ENCODE measurements at regions not wholly inside any gene's neighbourhood (a gene's known extent, or its start where the extent isn't known, plus 50 kb on each side); places are given as distances from the start of the nearest gene placed in this dataset.
A peak's percentile ranks its signal among the peaks of the same experiment; 100 is the strongest.

- Histone ChIP-seq H3K36me3 (ENCODE audit: control insufficient read depth, insufficient read depth, low read length) (no peaks in the 10 kb centered on the region), H3K9ac (ENCODE audit: low read depth, low read length) (no peak overlapping the region), H3K9me3 (ENCODE audit: control insufficient read depth, insufficient read depth, low read length) (no peaks in the 10 kb centered on the region), H3K27me3 (ENCODE audit: control insufficient read depth, insufficient read depth, low read length) (no peaks in the 10 kb centered on the region), H3K4me3 (ENCODE audit: low read depth, low read length) (no peak overlapping the region), H3K4me1 (ENCODE audit: control insufficient read depth, insufficient read depth, low read length) (no peaks in the 10 kb centered on the region)
Observed at GRCh38 chr4:184540307-184540706, 66.0 kb upstream of the IRF2 start.

GRCh38 chr4:184538023-184538599 lies 63.8 kb upstream of the IRF2 start:
- Histone ChIP-seq H3K4me1 (ENCODE audit: control insufficient read depth, insufficient read depth, low read length) (no peaks in the 10 kb centered on the region), H3K9me3 (ENCODE audit: control insufficient read depth, insufficient read depth, low read length) (no peaks in the 10 kb centered on the region), H3K4me3 (ENCODE audit: low read depth, low read length) (peak overlapping the region; percentile 78), H3K36me3 (ENCODE audit: control insufficient read depth, insufficient read depth, low read length) (no peaks in the 10 kb centered on the region), H3K9ac (ENCODE audit: low read depth, low read length) (peak overlapping the region; percentile 40), H3K27me3 (ENCODE audit: control insufficient read depth, insufficient read depth, low read length) (no peaks in the 10 kb centered on the region)

- Histone ChIP-seq H3K4me3 (ENCODE audit: low read depth, low read length) (peak overlapping the region; percentile 78), H3K27me3 (ENCODE audit: control insufficient read depth, insufficient read depth, low read length) (no peaks in the 10 kb centered on the region), H3K9me3 (ENCODE audit: control insufficient read depth, insufficient read depth, low read length) (no peaks in the 10 kb centered on the region), H3K9ac (ENCODE audit: low read depth, low read length) (peak overlapping the region; percentile 77), H3K36me3 (ENCODE audit: control insufficient read depth, insufficient read depth, low read length) (no peaks in the 10 kb centered on the region), H3K4me1 (ENCODE audit: control insufficient read depth, insufficient read depth, low read length) (no peaks in the 10 kb centered on the region)
Observed at GRCh38 chr4:184537269-184538022, 63.1 kb upstream of the IRF2 start.

GRCh38 chr4:184536881-184537248 lies 62.5 kb upstream of the IRF2 start:
- no peaks in the 10 kb centered on the region for H3K27me3 ChIP-seq (ENCODE audit: control insufficient read depth, insufficient read depth, low read length)
- no peaks in the 10 kb centered on the region for H3K9me3 ChIP-seq (ENCODE audit: control insufficient read depth, insufficient read depth, low read length)
- peak overlapping the region; percentile 77 for H3K9ac ChIP-seq (ENCODE audit: low read depth, low read length)
- H3K36me3 ChIP-seq (ENCODE audit: control insufficient read depth, insufficient read depth, low read length), result no peaks in the 10 kb centered on the region
- peak overlapping the region; percentile 78 for H3K4me3 ChIP-seq (ENCODE audit: low read depth, low read length)
- H3K4me1 ChIP-seq (ENCODE audit: control insufficient read depth, insufficient read depth, low read length), result no peaks in the 10 kb centered on the region

- no peak overlapping the region for H3K9ac ChIP-seq (ENCODE audit: low read depth, low read length)
- H3K4me1 ChIP-seq (ENCODE audit: control insufficient read depth, insufficient read depth, low read length), result no peaks in the 10 kb centered on the region
- H3K27me3 ChIP-seq (ENCODE audit: control insufficient read depth, insufficient read depth, low read length), result no peaks in the 10 kb centered on the region
- H3K9me3 ChIP-seq (ENCODE audit: control insufficient read depth, insufficient read depth, low read length), result no peaks in the 10 kb centered on the region
- peak overlapping the region; percentile 78 for H3K4me3 ChIP-seq (ENCODE audit: low read depth, low read length)
- no peaks in the 10 kb centered on the region for H3K36me3 ChIP-seq (ENCODE audit: control insufficient read depth, insufficient read depth, low read length)
Observed at GRCh38 chr4:184536065-184536880, 61.9 kb upstream of the IRF2 start.

- no peak overlapping the region for H3K9ac ChIP-seq (ENCODE audit: low read depth, low read length)
- no peaks in the 10 kb centered on the region for H3K27me3 ChIP-seq (ENCODE audit: control insufficient read depth, insufficient read depth, low read length)
- H3K36me3 ChIP-seq (ENCODE audit: control insufficient read depth, insufficient read depth, low read length), result no peaks in the 10 kb centered on the region
- H3K4me1 ChIP-seq (ENCODE audit: control insufficient read depth, insufficient read depth, low read length), result no peaks in the 10 kb centered on the region
- no peaks in the 10 kb centered on the region for H3K9me3 ChIP-seq (ENCODE audit: control insufficient read depth, insufficient read depth, low read length)
- no peak overlapping the region for H3K4me3 ChIP-seq (ENCODE audit: low read depth, low read length)
Observed at GRCh38 chr4:184534511-184535391, 60.4 kb upstream of the IRF2 start.

- H3K27me3 ChIP-seq (ENCODE audit: control insufficient read depth, insufficient read depth, low read length), result no peaks in the 10 kb centered on the region
- H3K9me3 ChIP-seq (ENCODE audit: control insufficient read depth, insufficient read depth, low read length), result no peaks in the 10 kb centered on the region
- no peak overlapping the region for H3K4me3 ChIP-seq (ENCODE audit: low read depth, low read length)
- no peak overlapping the region for H3K9ac ChIP-seq (ENCODE audit: low read depth, low read length)
- H3K4me1 ChIP-seq (ENCODE audit: control insufficient read depth, insufficient read depth, low read length), result no peaks in the 10 kb centered on the region
- no peaks in the 10 kb centered on the region for H3K36me3 ChIP-seq (ENCODE audit: control insufficient read depth, insufficient read depth, low read length)
Observed at GRCh38 chr4:184533908-184534307, 59.6 kb upstream of the IRF2 start.

- Histone ChIP-seq H3K36me3 (ENCODE audit: control insufficient read depth, insufficient read depth, low read length) (no peaks in the 10 kb centered on the region), H3K27me3 (ENCODE audit: control insufficient read depth, insufficient read depth, low read length) (no peaks in the 10 kb centered on the region), H3K9me3 (ENCODE audit: control insufficient read depth, insufficient read depth, low read length) (no peaks in the 10 kb centered on the region), H3K4me3 (ENCODE audit: low read depth, low read length) (no peak overlapping the region), H3K9ac (ENCODE audit: low read depth, low read length) (no peak overlapping the region), H3K4me1 (ENCODE audit: control insufficient read depth, insufficient read depth, low read length) (no peaks in the 10 kb centered on the region)
Observed at GRCh38 chr4:184531008-184531407, 56.7 kb upstream of the IRF2 start.

- H3K9ac ChIP-seq (ENCODE audit: low read depth, low read length), result no peak overlapping the region
- H3K9me3 ChIP-seq (ENCODE audit: control insufficient read depth, insufficient read depth, low read length), result no peaks in the 10 kb centered on the region
- no peaks in the 10 kb centered on the region for H3K36me3 ChIP-seq (ENCODE audit: control insufficient read depth, insufficient read depth, low read length)
- H3K4me3 ChIP-seq (ENCODE audit: low read depth, low read length), result no peak overlapping the region
- no peaks in the 10 kb centered on the region for H3K27me3 ChIP-seq (ENCODE audit: control insufficient read depth, insufficient read depth, low read length)
- H3K4me1 ChIP-seq (ENCODE audit: control insufficient read depth, insufficient read depth, low read length), result no peaks in the 10 kb centered on the region
Observed at GRCh38 chr4:184529283-184529682, 54.9 kb upstream of the IRF2 start.

- no peaks in the 10 kb centered on the region for H3K27me3 ChIP-seq (ENCODE audit: control insufficient read depth, insufficient read depth, low read length)
- H3K36me3 ChIP-seq (ENCODE audit: control insufficient read depth, insufficient read depth, low read length), result no peaks in the 10 kb centered on the region
- no peaks in the 10 kb centered on the region for H3K9me3 ChIP-seq (ENCODE audit: control insufficient read depth, insufficient read depth, low read length)
- no peak overlapping the region for H3K9ac ChIP-seq (ENCODE audit: low read depth, low read length)
- H3K4me1 ChIP-seq (ENCODE audit: control insufficient read depth, insufficient read depth, low read length), result no peaks in the 10 kb centered on the region
- H3K4me3 ChIP-seq (ENCODE audit: low read depth, low read length), result no peak overlapping the region
Observed at GRCh38 chr4:184528713-184529112, 54.4 kb upstream of the IRF2 start.

GRCh38 chr4:184528051-184528450 lies 53.7 kb upstream of the IRF2 start:
- H3K4me1 ChIP-seq (ENCODE audit: control insufficient read depth, insufficient read depth, low read length), result no peaks in the 10 kb centered on the region
- H3K4me3 ChIP-seq (ENCODE audit: low read depth, low read length), result no peak overlapping the region
- H3K9me3 ChIP-seq (ENCODE audit: control insufficient read depth, insufficient read depth, low read length), result no peaks in the 10 kb centered on the region
- H3K27me3 ChIP-seq (ENCODE audit: control insufficient read depth, insufficient read depth, low read length), result no peaks in the 10 kb centered on the region
- H3K9ac ChIP-seq (ENCODE audit: low read depth, low read length), result no peak overlapping the region
- H3K36me3 ChIP-seq (ENCODE audit: control insufficient read depth, insufficient read depth, low read length), result no peaks in the 10 kb centered on the region
